GM12878 (cell line): ENCODE measurements at regions not wholly inside any gene's neighbourhood (a gene's known extent, or its start where the extent isn't known, plus 50 kb on each side); places are given as distances from the start of the nearest gene placed in this dataset.

Experiments
- CTCF ChIP-seq, 3 experiments: IDR thresholded peaks in 2 of 3; conservative IDR thresholded peaks in 1 of 3; 2 replicates each; pipeline ENCODE4 v1.5.1; 2011; ENCODE audit warnings: low read depth in 3 of 3, low read length in 3 of 3, mild to moderate bottlenecking in 3 of 3, control low read depth in 2 of 3, moderate library complexity in 2 of 3, inconsistent platforms in 1 of 3, mixed read lengths in 1 of 3; ENCODE audit not compliant: control insufficient read depth in 2 of 3, insufficient read depth in 1 of 3; ENCODE audit errors: extremely low read depth in 1 of 3
- DPF2 ChIP-seq: fragments of 450-650 bp; IDR thresholded peaks from 2 replicates; pipeline ENCODE4 v1.6.1; 2017; ENCODE audit warnings: mild to moderate bottlenecking
- FOXK2 ChIP-seq: fragments of 450-650 bp; IDR thresholded peaks from 2 replicates; pipeline ENCODE4 v1.6.1; 2017; ENCODE audit warnings: mild to moderate bottlenecking, moderate library complexity
- HCFC1 ChIP-seq: fragments of 150-350 bp; IDR thresholded peaks from 2 replicates; pipeline ENCODE4 v1.6.1; 2014; ENCODE audit warnings: low read length

GRCh38 chr18:24817150-24817549, 356.7 kb downstream of the HRH4 start:
- TF ChIP-seq HCFC1 (no peak), DPF2 (no peak), CTCF (IDR thresholded peaks at IDR 0.05 in 2 of 3, conservative IDR thresholded peaks at IDR 0.05 in 1 of 3; ENCODE audit: control insufficient read depth in 2 of 3, extremely low read depth in 1 of 3, insufficient read depth in 1 of 3, low read depth in 3 of 3, low read length in 3 of 3) (no peak), FOXK2 (no peak)
